ENCODE measurements at regions not wholly inside any gene's neighbourhood (a gene's known extent, or its start where the extent isn't known, plus 50 kb on each side); places are given as distances from the start of the nearest gene placed in this dataset.

DNA sequence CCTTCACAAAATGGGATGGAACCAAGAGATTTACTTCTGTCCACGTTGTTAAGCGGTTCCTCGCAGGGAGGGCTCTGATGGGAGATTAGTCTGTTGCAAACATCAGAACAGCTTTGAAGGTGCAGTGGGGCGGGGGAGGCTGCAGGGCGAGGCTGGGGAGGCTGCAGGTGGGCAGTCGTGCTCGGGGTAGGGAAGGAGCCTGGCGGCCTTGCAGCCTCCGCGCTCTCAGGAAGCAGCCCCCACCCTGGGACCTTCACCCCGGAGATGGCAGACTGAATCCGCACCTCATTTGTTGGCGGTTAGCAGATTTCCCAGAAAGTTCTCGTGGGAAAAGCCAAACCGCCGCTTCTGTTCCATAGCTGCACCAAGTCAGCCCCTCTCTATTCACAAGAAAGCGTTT, 237.3 kb downstream of the BRD1 start:
- TF ChIP-seq, protein P1, sequence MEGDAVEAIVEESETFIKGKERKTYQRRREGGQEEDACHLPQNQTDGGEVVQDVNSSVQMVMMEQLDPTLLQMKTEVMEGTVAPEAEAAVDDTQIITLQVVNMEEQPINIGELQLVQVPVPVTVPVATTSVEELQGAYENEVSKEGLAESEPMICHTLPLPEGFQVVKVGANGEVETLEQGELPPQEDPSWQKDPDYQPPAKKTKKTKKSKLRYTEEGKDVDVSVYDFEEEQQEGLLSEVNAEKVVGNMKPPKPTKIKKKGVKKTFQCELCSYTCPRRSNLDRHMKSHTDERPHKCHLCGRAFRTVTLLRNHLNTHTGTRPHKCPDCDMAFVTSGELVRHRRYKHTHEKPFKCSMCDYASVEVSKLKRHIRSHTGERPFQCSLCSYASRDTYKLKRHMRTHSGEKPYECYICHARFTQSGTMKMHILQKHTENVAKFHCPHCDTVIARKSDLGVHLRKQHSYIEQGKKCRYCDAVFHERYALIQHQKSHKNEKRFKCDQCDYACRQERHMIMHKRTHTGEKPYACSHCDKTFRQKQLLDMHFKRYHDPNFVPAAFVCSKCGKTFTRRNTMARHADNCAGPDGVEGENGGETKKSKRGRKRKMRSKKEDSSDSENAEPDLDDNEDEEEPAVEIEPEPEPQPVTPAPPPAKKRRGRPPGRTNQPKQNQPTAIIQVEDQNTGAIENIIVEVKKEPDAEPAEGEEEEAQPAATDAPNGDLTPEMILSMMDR (IDR thresholded peaks at IDR 0.05), result no peak
- TF ChIP-seq EP300 (IDR thresholded peaks at IDR 0.05) (no peak), POLR2A (IDR thresholded peaks at IDR 0.05) (no peak)

All from tibial nerve (tissue), 4 donors.